Astrocyte (in vitro differentiated cells and primary cell): ENCODE measurements at regions not wholly inside any gene's neighbourhood (a gene's known extent, or its start where the extent isn't known, plus 50 kb on each side); places are given as distances from the start of the nearest gene placed in this dataset.

Experiments used
- EZH2 ChIP-seq: IDR thresholded peaks from 2 replicates; pipeline ENCODE4 v1.6.1; 2012; ENCODE audit warnings: mild to moderate bottlenecking, low read length, inconsistent platforms; ENCODE audit not compliant: insufficient read depth
- TF ChIP-seq, protein P1 (sequence below): IDR thresholded peaks from 2 replicates; pipeline ENCODE4 v1.5.1; 2011; ENCODE audit warnings: low read depth, mild to moderate bottlenecking, inconsistent platforms, low read length, moderate library complexity; ENCODE audit not compliant: insufficient read depth

DNA sequence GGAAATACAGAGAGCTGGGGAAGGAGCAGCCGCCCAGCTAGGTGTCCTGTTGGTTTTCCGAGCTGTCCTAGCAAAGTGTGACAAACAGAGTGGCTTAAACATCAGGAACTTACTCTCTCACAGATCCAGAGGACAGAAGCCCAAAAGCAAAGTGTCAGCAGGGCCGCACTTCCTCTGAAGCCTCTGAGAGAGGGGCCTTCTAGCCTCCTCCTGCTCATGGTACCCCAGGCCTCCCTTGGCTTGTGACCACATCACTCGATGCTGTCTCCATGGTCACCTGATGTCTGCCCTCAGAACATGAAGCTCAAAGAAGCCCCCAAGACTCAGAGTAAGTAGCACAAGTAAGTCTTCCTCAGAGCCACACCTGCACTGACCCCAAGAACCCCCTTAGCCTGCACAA lies 650.5 kb upstream of the ID2 start:
- TF ChIP-seq, protein P1, sequence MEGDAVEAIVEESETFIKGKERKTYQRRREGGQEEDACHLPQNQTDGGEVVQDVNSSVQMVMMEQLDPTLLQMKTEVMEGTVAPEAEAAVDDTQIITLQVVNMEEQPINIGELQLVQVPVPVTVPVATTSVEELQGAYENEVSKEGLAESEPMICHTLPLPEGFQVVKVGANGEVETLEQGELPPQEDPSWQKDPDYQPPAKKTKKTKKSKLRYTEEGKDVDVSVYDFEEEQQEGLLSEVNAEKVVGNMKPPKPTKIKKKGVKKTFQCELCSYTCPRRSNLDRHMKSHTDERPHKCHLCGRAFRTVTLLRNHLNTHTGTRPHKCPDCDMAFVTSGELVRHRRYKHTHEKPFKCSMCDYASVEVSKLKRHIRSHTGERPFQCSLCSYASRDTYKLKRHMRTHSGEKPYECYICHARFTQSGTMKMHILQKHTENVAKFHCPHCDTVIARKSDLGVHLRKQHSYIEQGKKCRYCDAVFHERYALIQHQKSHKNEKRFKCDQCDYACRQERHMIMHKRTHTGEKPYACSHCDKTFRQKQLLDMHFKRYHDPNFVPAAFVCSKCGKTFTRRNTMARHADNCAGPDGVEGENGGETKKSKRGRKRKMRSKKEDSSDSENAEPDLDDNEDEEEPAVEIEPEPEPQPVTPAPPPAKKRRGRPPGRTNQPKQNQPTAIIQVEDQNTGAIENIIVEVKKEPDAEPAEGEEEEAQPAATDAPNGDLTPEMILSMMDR: no peak
- no peak for TF ChIP-seq EZH2
